DND-41 (cell line): ENCODE measurements at regions not wholly inside any gene's neighbourhood (a gene's known extent, or its start where the extent isn't known, plus 50 kb on each side); places are given as distances from the start of the nearest gene placed in this dataset.

ENCODE experiments used
- CTCF ChIP-seq: IDR thresholded peaks from 2 replicates; pipeline ENCODE4 v1.5.1; 2012; ENCODE audit warnings: borderline replicate concordance, low read length, moderate library complexity, mild to moderate bottlenecking; ENCODE audit not compliant: poor library complexity, severe bottlenecking; ENCODE audit errors: extremely low read depth
- EZH2 ChIP-seq: IDR thresholded peaks from 3 replicates; pipeline ENCODE4 v1.6.1; 2012; ENCODE audit warnings: borderline replicate concordance, low read depth, mild to moderate bottlenecking, moderate library complexity, low read length, inconsistent platforms; ENCODE audit not compliant: severe bottlenecking

- TF ChIP-seq CTCF = no peak
- no peak for TF ChIP-seq EZH2
Observed at GRCh38 chr4:64130907-64131306, 278.3 kb downstream of the TECRL start.
